K562 (cell line): ENCODE measurements at regions not wholly inside any gene's neighbourhood (a gene's known extent, or its start where the extent isn't known, plus 50 kb on each side); places are given as distances from the start of the nearest gene placed in this dataset.

ENCODE experiments used
- ATAC-seq: fragments of 200-7000 bp; cut with Tn5 transposase; 3 replicates; pipeline ENCODE4 v1.9.1; 2020; ENCODE audit warnings: moderate library complexity
- BruUV-seq: library from RNA; stranded (reverse); fragments of 400-500 nt; replicated peaks from 2 replicates; lab custom pipeline; 2021; lab: Mats Ljungman, UMichigan
- CTCF ChIA-PET: fragments of 300-600 bp; formaldehyde crosslinking; extraction: SDS; loops from one replicate; lab custom pipeline; 2021; ENCODE audit warnings: low intra/inter-chr PET ratio; lab: Yijun Ruan, JAX
- POLR2A ChIA-PET: fragments of 300-600, 350-650 bp; sonication (Branson Sonifier 250); formaldehyde crosslinking; extraction: SDS; loops from one replicate; lab custom pipeline; 2021; ENCODE audit warnings: antibody characterized with exemption, inconsistent platforms; lab: Yijun Ruan, JAX
- DNase-seq, 4 experiments: peaks; one replicate each; pipeline versions ENCODE4 v3.0.0 to v3.0.0-alpha.2; 2011 to 2018; ENCODE audit warnings: low spot score in 3 of 4, mixed read lengths in 3 of 4; ENCODE audit errors: extremely low read depth in 1 of 4
- FAIRE-seq: peaks from 2 replicates; lab custom pipeline; 2011; peaks lifted over from hg19 to GRCh38; lab: Jason Lieb, UNC
- H2AFZ ChIP-seq: 2 replicates; pipeline ENCODE4 v1.6.0; 2011; ENCODE audit warnings: low read depth, low read length, control low read depth, inconsistent platforms
- H3K27ac ChIP-seq: fragments of 200-600 bp; 3 replicates; pipeline ENCODE4 v1.8.0; 2011; ENCODE audit warnings: low read depth, mild to moderate bottlenecking, control low read depth, inconsistent platforms, low read length, moderate library complexity, mixed read lengths; ENCODE audit errors: extremely low read depth
- H3K27me3 ChIP-seq, 2 experiments: fragments of 300-600 bp in 1 of 2; 2 replicates in 1 of 2; 3 replicates in 1 of 2; pipeline versions ENCODE4 v1.6.0 to v1.8.0; 2011; ENCODE audit warnings: inconsistent platforms in 2 of 2, low read length in 2 of 2, mild to moderate bottlenecking in 1 of 2, mixed read lengths in 1 of 2, moderate library complexity in 1 of 2; ENCODE audit not compliant: control insufficient read depth in 2 of 2, insufficient read depth in 2 of 2
- H3K36me3 ChIP-seq: fragments of 300-600 bp; 3 replicates; pipeline ENCODE4 v1.8.0; 2011; ENCODE audit warnings: mild to moderate bottlenecking, low read length, inconsistent platforms; ENCODE audit not compliant: control insufficient read depth, insufficient read depth
- H3K4me1 ChIP-seq, 2 experiments: fragments of 200-600 bp in 1 of 2; replicated peaks in 1 of 2; 2 replicates in 1 of 2; 3 replicates in 1 of 2; pipeline versions ENCODE4 v1.5.1 to v1.8.0; 2011; ENCODE audit warnings: inconsistent platforms in 2 of 2, low read length in 2 of 2, mild to moderate bottlenecking in 1 of 2, mixed read lengths in 1 of 2, moderate library complexity in 1 of 2; ENCODE audit not compliant: control insufficient read depth in 2 of 2, insufficient read depth in 2 of 2
- H3K4me2 ChIP-seq: 2 replicates; pipeline ENCODE4 v1.6.1; 2011; ENCODE audit warnings: low read length, control low read depth, inconsistent platforms, mixed read lengths; ENCODE audit not compliant: insufficient read depth
- H3K4me3 ChIP-seq: fragments of 200-600 bp; sonication (generic), shearing (Covaris generic); 2 replicates; pipeline ENCODE4 v1.5.1; 2016; ENCODE audit warnings: control low read depth, inconsistent platforms
- H3K79me2 ChIP-seq: fragments of 200-600 bp; 3 replicates; pipeline ENCODE4 v1.8.0; 2011; ENCODE audit warnings: low read length, inconsistent platforms; ENCODE audit not compliant: control insufficient read depth, insufficient read depth
- H3K9ac ChIP-seq, 2 experiments: 2 replicates each; pipeline versions ENCODE4 v1.6.0 to v1.6.1; 2011; ENCODE audit warnings: low read depth in 2 of 2, low read length in 2 of 2, control low read depth in 1 of 2, inconsistent platforms in 1 of 2, mild to moderate bottlenecking in 1 of 2, mixed read lengths in 1 of 2; ENCODE audit not compliant: insufficient read depth in 1 of 2
- H3K9me1 ChIP-seq: one replicate; pipeline ENCODE4 v1.6.0; 2011; ENCODE audit warnings: inconsistent platforms, mild to moderate bottlenecking, low read length, moderate library complexity; ENCODE audit not compliant: control insufficient read depth, insufficient read depth
- H3K9me3 ChIP-seq: replicated peaks from 2 replicates; pipeline ENCODE4 v1.5.1; 2011; ENCODE audit warnings: low read depth, low read length, inconsistent platforms; ENCODE audit not compliant: control insufficient read depth, insufficient read depth
- H4K20me1 ChIP-seq: replicated peaks from 2 replicates; pipeline ENCODE4 v1.6.1; 2011; ENCODE audit warnings: low read length, inconsistent platforms, mixed read lengths; ENCODE audit not compliant: control insufficient read depth, insufficient read depth
- BHLHE40 ChIP-seq: IDR thresholded peaks from 2 replicates; pipeline ENCODE4 v1.6.1; 2011; ENCODE audit warnings: low read length, improper control_type of control experiment
- JUND ChIP-seq, 2 experiments: IDR thresholded peaks; 2 replicates in 1 of 2; 3 replicates in 1 of 2; pipeline ENCODE4 v1.6.1; 2011; ENCODE audit warnings: borderline replicate concordance in 2 of 2, low read depth in 2 of 2, low read length in 2 of 2, improper control_type of control experiment in 1 of 2, missing biosample characterization in 1 of 2, missing genetic modification characterization in 1 of 2, missing genetic modification reagents in 1 of 2
- MIER1 ChIP-seq: fragments of 450-650 bp; IDR thresholded peaks from 2 replicates; pipeline ENCODE4 v1.6.1; 2016; ENCODE audit warnings: antibody characterized with exemption, mild to moderate bottlenecking, low read depth
- PTBP1 ChIP-seq: fragments of 200-400 bp; formaldehyde crosslinking; IDR thresholded peaks from 2 replicates; pipeline ENCODE4 v1.6.1; 2017; ENCODE audit warnings: low read depth, low read length
- TAF9B ChIP-seq: fragments of 450-650 bp; IDR thresholded peaks from 2 replicates; pipeline ENCODE4 v1.6.1; 2018; ENCODE audit warnings: mild to moderate bottlenecking; ENCODE audit not compliant: partially characterized antibody
- TBL1XR1 ChIP-seq, 2 experiments: IDR thresholded peaks; 2 replicates each; pipeline ENCODE4 v1.6.1; 2012; ENCODE audit warnings: improper control_type of control experiment in 2 of 2, low read length in 2 of 2, mild to moderate bottlenecking in 1 of 2
- WGBS: fragments of 100-300 bp; shearing (Covaris generic); methylation state at CpG from one replicate; pipeline ENCODE4 v1.1.6; 2016; ENCODE audit warnings: low coverage, mixed read lengths; ENCODE audit not compliant: insufficient coverage; ENCODE audit errors: missing lambda C conversion rate; 5-methylcytosine and 5-hydroxymethylcytosine counted together
- in situ Hi-C: fragments of 300-500 bp; cut with MboI; formaldehyde crosslinking; loops from 4 replicates; pipeline ENCODE4 v1.15.0; 2018; ENCODE audit warnings: inconsistent platforms, mixed read lengths
- intact Hi-C: fragments of 100-400 bp; cut with micrococcal nuclease; formaldehyde crosslinking; loops from 2 replicates; pipeline ENCODE4 v1.14.2; 2022
- TF ChIP-seq, protein P1 (sequence below): fragments of 250-450 bp; sonication (Bioruptor Pico); IDR thresholded peaks from 2 replicates; pipeline ENCODE4 v1.8.0; 2022; ENCODE audit warnings: moderate library complexity, mild to moderate bottlenecking, inconsistent platforms
- TF ChIP-seq, protein P2 (sequence below): sonication (generic); formaldehyde crosslinking; IDR thresholded peaks from 2 replicates; pipeline ENCODE4 v1.5.0; 2020; ENCODE audit warnings: missing genetic modification reagents
- TF ChIP-seq, protein P3 (sequence below), 2 experiments: fragments of 450-650 bp in 1 of 2; IDR thresholded peaks; 2 replicates each; pipeline ENCODE4 v1.6.1; 2011 to 2017; ENCODE audit warnings: low read depth in 2 of 2, antibody characterized with exemption in 1 of 2, borderline replicate concordance in 1 of 2, low read length in 1 of 2, mild to moderate bottlenecking in 1 of 2, mixed read lengths in 1 of 2; ENCODE audit not compliant: control insufficient read depth in 1 of 2
- TF ChIP-seq, protein P4 (sequence below): sonication (generic); formaldehyde crosslinking; IDR thresholded peaks from 2 replicates; pipeline ENCODE4 v1.8.1; 2023; ENCODE audit warnings: mild to moderate bottlenecking, missing genetic modification reagents
- TF ChIP-seq, protein P5 (sequence below): fragments of 250-450 bp; sonication (Bioruptor Pico); IDR thresholded peaks from 2 replicates; pipeline ENCODE4 v1.4.0; 2020

DNA sequence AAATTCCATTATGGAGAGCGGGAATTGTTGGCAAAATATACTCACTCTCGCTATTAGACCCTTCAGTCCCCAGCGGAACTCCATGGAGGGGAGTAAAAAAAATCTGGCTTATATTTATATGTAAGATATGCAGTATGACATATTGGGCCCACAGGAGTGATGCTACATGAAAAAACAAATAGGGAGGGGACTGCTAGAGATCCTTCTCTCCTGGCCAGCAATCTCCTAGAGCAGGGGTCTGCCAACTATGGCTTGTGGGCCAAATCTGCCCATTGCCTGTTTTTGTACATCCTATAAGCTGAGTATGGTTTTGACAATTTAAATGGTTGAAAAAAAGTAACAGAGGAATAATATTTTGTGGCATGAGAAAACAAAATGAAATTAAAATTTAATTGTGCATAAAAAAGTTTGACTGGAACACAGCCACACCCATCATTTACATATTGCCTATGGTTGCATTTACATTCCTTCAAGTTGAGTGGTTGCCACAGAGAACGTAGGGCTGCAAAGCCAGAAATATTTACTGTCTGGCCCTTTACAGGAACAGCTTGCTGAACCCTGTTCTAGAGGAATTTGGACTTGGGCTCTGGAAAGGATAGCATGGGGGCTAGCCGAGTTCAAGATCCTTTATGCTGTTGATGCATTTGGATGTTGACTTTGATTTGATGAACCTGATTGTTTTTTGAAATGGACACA is 197.3 kb upstream of the CLINT1 start:
- Histone ChIP-seq H3K9me1 (no peaks in the 10 kb centered on the region), H4K20me1 (no peaks in the 10 kb centered on the region), H3K27me3 (no peaks in the 10 kb centered on the region), H3K36me3 (no peaks in the 10 kb centered on the region), H3K4me1 (no peaks in the 10 kb centered on the region), H3K9me3 (no peaks in the 10 kb centered on the region), H3K4me3 (no peak overlapping the region), H3K9ac (no peak overlapping the region), H3K4me2 (no peak overlapping the region), H2AFZ (no peak overlapping the region), H3K27ac (no peak overlapping the region), H3K79me2 (no peaks in the 10 kb centered on the region)
- ATAC-seq (no peak), FAIRE-seq (no peak), DNase-seq (no peak)
- POLR2A ChIA-PET: no interaction called here
- BruUV-seq: no TSS peak
- CTCF ChIA-PET: no interaction called here
- intact Hi-C loops: no loop called here
- in situ Hi-C loops: no loop called here
- WGBS: 2% methylated on average over 5 of the region's 5 CpGs
- TF ChIP-seq, protein P1, sequence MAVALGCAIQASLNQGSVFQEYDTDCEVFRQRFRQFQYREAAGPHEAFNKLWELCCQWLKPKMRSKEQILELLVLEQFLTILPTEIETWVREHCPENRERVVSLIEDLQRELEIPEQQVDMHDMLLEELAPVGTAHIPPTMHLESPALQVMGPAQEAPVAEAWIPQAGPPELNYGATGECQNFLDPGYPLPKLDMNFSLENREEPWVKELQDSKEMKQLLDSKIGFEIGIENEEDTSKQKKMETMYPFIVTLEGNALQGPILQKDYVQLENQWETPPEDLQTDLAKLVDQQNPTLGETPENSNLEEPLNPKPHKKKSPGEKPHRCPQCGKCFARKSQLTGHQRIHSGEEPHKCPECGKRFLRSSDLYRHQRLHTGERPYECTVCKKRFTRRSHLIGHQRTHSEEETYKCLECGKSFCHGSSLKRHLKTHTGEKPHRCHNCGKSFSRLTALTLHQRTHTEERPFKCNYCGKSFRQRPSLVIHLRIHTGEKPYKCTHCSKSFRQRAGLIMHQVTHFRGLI (CRISPR knock-in tag): no peak
- TF ChIP-seq, protein P2, sequence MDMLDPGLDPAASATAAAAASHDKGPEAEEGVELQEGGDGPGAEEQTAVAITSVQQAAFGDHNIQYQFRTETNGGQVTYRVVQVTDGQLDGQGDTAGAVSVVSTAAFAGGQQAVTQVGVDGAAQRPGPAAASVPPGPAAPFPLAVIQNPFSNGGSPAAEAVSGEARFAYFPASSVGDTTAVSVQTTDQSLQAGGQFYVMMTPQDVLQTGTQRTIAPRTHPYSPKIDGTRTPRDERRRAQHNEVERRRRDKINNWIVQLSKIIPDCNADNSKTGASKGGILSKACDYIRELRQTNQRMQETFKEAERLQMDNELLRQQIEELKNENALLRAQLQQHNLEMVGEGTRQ (CRISPR knock-in tag): no peak
- TF ChIP-seq JUND (IDR thresholded peaks at IDR 0.05; ENCODE audit: borderline replicate concordance, low read depth, low read length) (no peak), JUND (tag; IDR thresholded peaks at IDR 0.05; ENCODE audit: borderline replicate concordance, low read depth, low read length) (no peak), PTBP1 (no peak), BHLHE40 (no peak), MIER1 (no peak), TAF9B (no peak), TBL1XR1 (IDR thresholded peaks at IDR 0.05; ENCODE audit: low read length in 2 of 2) (no peak)
- TF ChIP-seq, protein P3, sequence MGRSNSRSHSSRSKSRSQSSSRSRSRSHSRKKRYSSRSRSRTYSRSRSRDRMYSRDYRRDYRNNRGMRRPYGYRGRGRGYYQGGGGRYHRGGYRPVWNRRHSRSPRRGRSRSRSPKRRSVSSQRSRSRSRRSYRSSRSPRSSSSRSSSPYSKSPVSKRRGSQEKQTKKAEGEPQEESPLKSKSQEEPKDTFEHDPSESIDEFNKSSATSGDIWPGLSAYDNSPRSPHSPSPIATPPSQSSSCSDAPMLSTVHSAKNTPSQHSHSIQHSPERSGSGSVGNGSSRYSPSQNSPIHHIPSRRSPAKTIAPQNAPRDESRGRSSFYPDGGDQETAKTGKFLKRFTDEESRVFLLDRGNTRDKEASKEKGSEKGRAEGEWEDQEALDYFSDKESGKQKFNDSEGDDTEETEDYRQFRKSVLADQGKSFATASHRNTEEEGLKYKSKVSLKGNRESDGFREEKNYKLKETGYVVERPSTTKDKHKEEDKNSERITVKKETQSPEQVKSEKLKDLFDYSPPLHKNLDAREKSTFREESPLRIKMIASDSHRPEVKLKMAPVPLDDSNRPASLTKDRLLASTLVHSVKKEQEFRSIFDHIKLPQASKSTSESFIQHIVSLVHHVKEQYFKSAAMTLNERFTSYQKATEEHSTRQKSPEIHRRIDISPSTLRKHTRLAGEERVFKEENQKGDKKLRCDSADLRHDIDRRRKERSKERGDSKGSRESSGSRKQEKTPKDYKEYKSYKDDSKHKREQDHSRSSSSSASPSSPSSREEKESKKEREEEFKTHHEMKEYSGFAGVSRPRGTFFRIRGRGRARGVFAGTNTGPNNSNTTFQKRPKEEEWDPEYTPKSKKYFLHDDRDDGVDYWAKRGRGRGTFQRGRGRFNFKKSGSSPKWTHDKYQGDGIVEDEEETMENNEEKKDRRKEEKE (IDR thresholded peaks at IDR 0.05; ENCODE audit: borderline replicate concordance in 1 of 2, control insufficient read depth in 1 of 2, low read depth in 2 of 2, low read length in 1 of 2): no peak
- TF ChIP-seq, protein P4, sequence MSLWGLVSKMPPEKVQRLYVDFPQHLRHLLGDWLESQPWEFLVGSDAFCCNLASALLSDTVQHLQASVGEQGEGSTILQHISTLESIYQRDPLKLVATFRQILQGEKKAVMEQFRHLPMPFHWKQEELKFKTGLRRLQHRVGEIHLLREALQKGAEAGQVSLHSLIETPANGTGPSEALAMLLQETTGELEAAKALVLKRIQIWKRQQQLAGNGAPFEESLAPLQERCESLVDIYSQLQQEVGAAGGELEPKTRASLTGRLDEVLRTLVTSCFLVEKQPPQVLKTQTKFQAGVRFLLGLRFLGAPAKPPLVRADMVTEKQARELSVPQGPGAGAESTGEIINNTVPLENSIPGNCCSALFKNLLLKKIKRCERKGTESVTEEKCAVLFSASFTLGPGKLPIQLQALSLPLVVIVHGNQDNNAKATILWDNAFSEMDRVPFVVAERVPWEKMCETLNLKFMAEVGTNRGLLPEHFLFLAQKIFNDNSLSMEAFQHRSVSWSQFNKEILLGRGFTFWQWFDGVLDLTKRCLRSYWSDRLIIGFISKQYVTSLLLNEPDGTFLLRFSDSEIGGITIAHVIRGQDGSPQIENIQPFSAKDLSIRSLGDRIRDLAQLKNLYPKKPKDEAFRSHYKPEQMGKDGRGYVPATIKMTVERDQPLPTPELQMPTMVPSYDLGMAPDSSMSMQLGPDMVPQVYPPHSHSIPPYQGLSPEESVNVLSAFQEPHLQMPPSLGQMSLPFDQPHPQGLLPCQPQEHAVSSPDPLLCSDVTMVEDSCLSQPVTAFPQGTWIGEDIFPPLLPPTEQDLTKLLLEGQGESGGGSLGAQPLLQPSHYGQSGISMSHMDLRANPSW: no peak
- TF ChIP-seq, protein P5, sequence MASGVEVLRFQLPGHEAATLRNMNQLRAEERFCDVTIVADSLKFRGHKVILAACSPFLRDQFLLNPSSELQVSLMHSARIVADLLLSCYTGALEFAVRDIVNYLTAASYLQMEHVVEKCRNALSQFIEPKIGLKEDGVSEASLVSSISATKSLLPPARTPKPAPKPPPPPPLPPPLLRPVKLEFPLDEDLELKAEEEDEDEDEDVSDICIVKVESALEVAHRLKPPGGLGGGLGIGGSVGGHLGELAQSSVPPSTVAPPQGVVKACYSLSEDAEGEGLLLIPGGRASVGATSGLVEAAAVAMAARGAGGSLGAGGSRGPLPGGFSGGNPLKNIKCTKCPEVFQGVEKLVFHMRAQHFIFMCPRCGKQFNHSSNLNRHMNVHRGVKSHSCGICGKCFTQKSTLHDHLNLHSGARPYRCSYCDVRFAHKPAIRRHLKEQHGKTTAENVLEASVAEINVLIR (CRISPR knock-in tag): no peak
